ENCODE measurements at regions not wholly inside any gene's neighbourhood (a gene's known extent, or its start where the extent isn't known, plus 50 kb on each side); places are given as distances from the start of the nearest gene placed in this dataset.

- TF ChIP-seq CTCF (IDR thresholded peaks at IDR 0.05; ENCODE audit: control extremely low read depth in 1 of 3, insufficient read depth in 1 of 3, low read depth in 1 of 3, low read length in 3 of 3): no peak
- no peak for TF ChIP-seq BACH1 (IDR thresholded peaks at IDR 0.05; ENCODE audit: low read length)
- TF ChIP-seq JUND (IDR thresholded peaks at IDR 0.05; ENCODE audit: low read length): no peak
- TF ChIP-seq SP1 (IDR thresholded peaks at IDR 0.05; ENCODE audit: low read depth, low read length): no peak
- TF ChIP-seq ATF2 (IDR thresholded peaks at IDR 0.05; ENCODE audit: low read length): no peak
- no peak for TF ChIP-seq NRF1 (IDR thresholded peaks at IDR 0.05; ENCODE audit: low read depth, low read length)
- no peak for TF ChIP-seq SIRT6 (IDR thresholded peaks at IDR 0.05; ENCODE audit: low read length)
- no peak for TF ChIP-seq ASH2L (IDR thresholded peaks at IDR 0.05; ENCODE audit: low read length)
Observed at GRCh38 chr7:94250124-94250523, 144.6 kb upstream of the COL1A2 start.

Data from H1 (cell line).